A549 (cell line): ENCODE measurements at regions not wholly inside any gene's neighbourhood (a gene's known extent, or its start where the extent isn't known, plus 50 kb on each side); places are given as distances from the start of the nearest gene placed in this dataset.

Experiments used
- ATAC-seq, 2 experiments: fragments of 200-7000 bp in 1 of 2; fragments of >200 bp in 1 of 2; cut with Nextera tagmentation in 1 of 2; cut with Tn5 transposase in 1 of 2; 3 replicates each; pipeline versions ENCODE4 v1.8.0 to v1.9.1; 2018 to 2020; ENCODE audit warnings: mild to moderate bottlenecking in 1 of 2, moderate library complexity in 1 of 2
- CTCF ChIA-PET: fragments of 300-600 bp; sonication (Branson Sonifier 250); formaldehyde crosslinking; extraction: SDS; loops from one replicate; lab custom pipeline; 2021; ENCODE audit warnings: antibody characterized with exemption, inconsistent platforms; lab: Yijun Ruan, JAX
- POLR2A ChIA-PET: fragments of 350-600 bp; formaldehyde crosslinking; extraction: SDS; loops from one replicate; lab custom pipeline; 2021; ENCODE audit warnings: antibody characterized with exemption, inconsistent platforms; lab: Yijun Ruan, JAX
- DNase-seq, 2 experiments: peaks; one replicate each; pipeline versions ENCODE4 v3.0.0 to v3.0.0-alpha.2; 2011 to 2016; ENCODE audit warnings: low read depth in 1 of 2, low spot score in 1 of 2
- FAIRE-seq: peaks from 2 replicates; lab custom pipeline; 2011; peaks lifted over from hg19 to GRCh38; lab: Jason Lieb, UNC
- H3K27ac ChIP-seq, 2 experiments: fragments of >200 bp; sonication (Bioruptor Twin); formaldehyde crosslinking; 3 replicates each; pipeline ENCODE4 v1.5.1; 2016 to 2017
- H3K4me1 ChIP-seq: fragments of >200 bp; sonication (Bioruptor Twin); formaldehyde crosslinking; 3 replicates; pipeline ENCODE4 v1.6.1; 2016
- H3K4me2 ChIP-seq: fragments of >200 bp; sonication (Bioruptor Twin); formaldehyde crosslinking; 3 replicates; pipeline ENCODE4 v1.6.1; 2016
- H3K4me3 ChIP-seq: fragments of >200 bp; sonication (Bioruptor Twin); formaldehyde crosslinking; 3 replicates; pipeline ENCODE4 v1.5.1; 2016
- H3K9me3 ChIP-seq: fragments of >200 bp; sonication (Bioruptor Twin); formaldehyde crosslinking; 3 replicates; pipeline ENCODE4 v1.6.1; 2016
- CBX2 ChIP-seq: fragments of 200-600 bp; sonication (generic); IDR thresholded peaks from 2 replicates; pipeline ENCODE4 v1.6.1; 2016; ENCODE audit warnings: low read depth, mild to moderate bottlenecking, borderline replicate concordance
- CBX8 ChIP-seq: fragments of 200-600 bp; sonication (generic); IDR thresholded peaks from 2 replicates; pipeline ENCODE4 v1.6.1; 2016
- CEBPB ChIP-seq, 2 experiments: fragments of >200 bp in 1 of 2; sonication (Bioruptor Twin) in 1 of 2; formaldehyde crosslinking in 1 of 2; IDR thresholded peaks; 2 replicates each; pipeline ENCODE4 v1.6.1; 2012 to 2016
- CHD2 ChIP-seq: fragments of 150-350 bp; IDR thresholded peaks from 2 replicates; pipeline ENCODE4 v1.6.1; 2014; ENCODE audit warnings: low read length; ENCODE audit not compliant: partially characterized antibody
- CHD4 ChIP-seq: fragments of 200-600 bp; sonication (generic); IDR thresholded peaks from 2 replicates; pipeline ENCODE4 v1.6.1; 2016; ENCODE audit warnings: antibody characterized with exemption, mild to moderate bottlenecking, borderline replicate concordance
- E2F6 ChIP-seq: IDR thresholded peaks from 2 replicates; pipeline ENCODE4 v1.6.1; 2012; ENCODE audit warnings: low read depth, borderline replicate concordance
- EHF ChIP-seq: fragments of 250-450 bp; sonication (Bioruptor Pico); IDR thresholded peaks from 2 replicates; pipeline ENCODE4 v1.5.0; 2020; ENCODE audit warnings: mild to moderate bottlenecking
- ELK1 ChIP-seq: fragments of 150-350 bp; IDR thresholded peaks from 2 replicates; pipeline ENCODE4 v1.6.1; 2014; ENCODE audit warnings: low read depth, mild to moderate bottlenecking, low read length
- ESRRA ChIP-seq: fragments of 150-350 bp; IDR thresholded peaks from 2 replicates; pipeline ENCODE4 v1.6.1; 2014; ENCODE audit warnings: mild to moderate bottlenecking, low read length, borderline replicate concordance
- FOSB ChIP-seq: fragments of 250-450 bp; sonication (Bioruptor Pico); IDR thresholded peaks from 2 replicates; pipeline ENCODE4 v1.5.0; 2020; ENCODE audit warnings: mild to moderate bottlenecking, moderate library complexity
- FOXS1 ChIP-seq: fragments of 250-450 bp; sonication (Bioruptor Pico); IDR thresholded peaks from 2 replicates; pipeline ENCODE4 v1.5.0; 2020; ENCODE audit warnings: mild to moderate bottlenecking, moderate library complexity
- HDAC2 ChIP-seq: fragments of 200-600 bp; sonication (generic); IDR thresholded peaks from 2 replicates; pipeline ENCODE4 v1.6.1; 2016
- HEYL ChIP-seq: fragments of 250-450 bp; sonication (Bioruptor Pico); IDR thresholded peaks from 2 replicates; pipeline ENCODE4 v1.8.0; 2021; ENCODE audit warnings: mild to moderate bottlenecking, moderate library complexity
- HOXA7 ChIP-seq: fragments of 250-450 bp; sonication (Bioruptor Pico); IDR thresholded peaks from 2 replicates; pipeline ENCODE4 v1.5.0; 2020; ENCODE audit warnings: mild to moderate bottlenecking, moderate library complexity
- HOXB5 ChIP-seq: fragments of 250-450 bp; sonication (Bioruptor Pico); IDR thresholded peaks from 2 replicates; pipeline ENCODE4 v1.5.0; 2020; ENCODE audit warnings: mild to moderate bottlenecking, moderate library complexity
- JUN ChIP-seq, 2 experiments: fragments of >200 bp; sonication (Bioruptor Twin); formaldehyde crosslinking; IDR thresholded peaks; 2 replicates in 1 of 2; 3 replicates in 1 of 2; pipeline ENCODE4 v1.6.1; 2016 to 2017
- JUNB ChIP-seq: fragments of >200 bp; sonication (Bioruptor Twin); formaldehyde crosslinking; IDR thresholded peaks from 2 replicates; pipeline ENCODE4 v1.6.1; 2016
- MAX ChIP-seq: IDR thresholded peaks from 2 replicates; pipeline ENCODE4 v1.6.1; 2012
- MAZ ChIP-seq: fragments of 150-350 bp; IDR thresholded peaks from 2 replicates; pipeline ENCODE4 v1.6.1; 2014; ENCODE audit warnings: antibody characterized with exemption, low read depth, low read length, borderline replicate concordance
- NPAS2 ChIP-seq: fragments of 250-450 bp; sonication (Bioruptor Pico); IDR thresholded peaks from 2 replicates; pipeline ENCODE4 v1.8.0; 2022; ENCODE audit warnings: mild to moderate bottlenecking, moderate library complexity, borderline replicate concordance
- PHF8 ChIP-seq: fragments of 200-600 bp; sonication (generic); IDR thresholded peaks from 2 replicates; pipeline ENCODE4 v1.6.1; 2016; ENCODE audit warnings: low read depth, mild to moderate bottlenecking, antibody characterized with exemption, moderate library complexity, borderline replicate concordance
- POLR2AphosphoS2 ChIP-seq: conservative IDR thresholded peaks from 2 replicates; pipeline ENCODE4 v1.6.1; 2012; ENCODE audit warnings: low read length, improper control_type of control experiment, inconsistent platforms
- RAD21 ChIP-seq, 2 experiments: fragments of >200 bp in 1 of 2; sonication (Bioruptor Twin) in 1 of 2; formaldehyde crosslinking in 1 of 2; IDR thresholded peaks in 1 of 2; conservative IDR thresholded peaks in 1 of 2; 2 replicates in 1 of 2; 3 replicates in 1 of 2; pipeline ENCODE4 v1.6.1; 2012 to 2018; ENCODE audit warnings: inconsistent platforms in 1 of 2
- RARB ChIP-seq: fragments of 250-450 bp; sonication (Bioruptor Pico); IDR thresholded peaks from 2 replicates; pipeline ENCODE4 v1.8.0; 2021; ENCODE audit warnings: mild to moderate bottlenecking, moderate library complexity
- RCOR1 ChIP-seq: fragments of 150-350 bp; IDR thresholded peaks from 2 replicates; pipeline ENCODE4 v1.6.1; 2014; ENCODE audit warnings: antibody characterized with exemption, low read length, low read depth
- RNF2 ChIP-seq: fragments of 200-600 bp; sonication (generic); IDR thresholded peaks from 2 replicates; pipeline ENCODE4 v1.6.1; 2016; ENCODE audit warnings: low read depth, mild to moderate bottlenecking, antibody characterized with exemption, moderate library complexity, borderline replicate concordance
- SMC3 ChIP-seq: fragments of >200 bp; sonication (Bioruptor Twin); formaldehyde crosslinking; IDR thresholded peaks from 3 replicates; pipeline ENCODE4 v1.6.1; 2018; ENCODE audit warnings: inconsistent platforms
- TFCP2L1 ChIP-seq: fragments of 250-450 bp; sonication (Bioruptor Pico); IDR thresholded peaks from 2 replicates; pipeline ENCODE4 v1.5.0; 2021; ENCODE audit warnings: mild to moderate bottlenecking
- ZFP36 ChIP-seq: fragments of 450-650 bp; IDR thresholded peaks from 2 replicates; pipeline ENCODE4 v1.6.1; 2014; ENCODE audit warnings: borderline replicate concordance; ENCODE audit not compliant: partially characterized antibody
- ZNF302 ChIP-seq: fragments of 250-450 bp; sonication (Bioruptor Pico); IDR thresholded peaks from 2 replicates; pipeline ENCODE4 v1.9.0; 2021; ENCODE audit warnings: inconsistent platforms, mild to moderate bottlenecking, moderate library complexity
- WGBS: methylation state at CpG from one replicate; pipeline ENCODE4 v1.1.6; 2017; ENCODE audit errors: missing lambda C conversion rate; 5-methylcytosine and 5-hydroxymethylcytosine counted together

GRCh38 chr5:36763454-36763853, 113.1 kb upstream of the NIPBL start:
- ChIA-PET CTCF (interaction anchor here (0.9 kb wide), 1 partner anchor 13 kb away, joined by 3 read pairs; no protein-coding TSS in a partner anchor), POLR2A (no interaction called here)
- Histone ChIP-seq H3K4me3 (no peak overlapping the region), H3K4me1 (no peaks in the 10 kb centered on the region)
- ATAC-seq (no peak), FAIRE-seq (no peak), DNase-seq (no peak)
- WGBS: 1% methylated on average over 7 of the region's 7 CpGs
- TF ChIP-seq JUN (IDR thresholded peaks at IDR 0.05) (no peak), HDAC2 (no peak), RCOR1 (no peak), FOSB (CRISPR knock-in tag) (no peak), E2F6 (no peak), ZNF302 (CRISPR knock-in tag) (no peak)
- TF ChIP-seq, all 56 proteins: peak for 0
- H3K9me3 ChIP-seq: 0 out of 3 replicates have a peak, but pooled peaks cover 3% of the 10 kb centered on the region
- H3K27ac ChIP-seq: no peak overlapping the region
- no peak overlapping the region for H3K4me2 ChIP-seq

GRCh38 chr5:36765876-36766275, 110.7 kb upstream of the NIPBL start:
- TF ChIP-seq FOXS1 (CRISPR knock-in tag): no peak
- no peak for TF ChIP-seq HOXB5
- no peak for TF ChIP-seq MAZ
- TF ChIP-seq ZFP36: no peak
- no peak for TF ChIP-seq ESRRA
- TF ChIP-seq RARB (CRISPR knock-in tag): no peak
- TF ChIP-seq HEYL (CRISPR knock-in tag): no peak
- H3K9me3 ChIP-seq: 0 out of 3 replicates have a peak, but pooled peaks cover 3% of the 10 kb centered on the region
- ChIA-PET POLR2A (no interaction called here), CTCF (interaction anchor here (0.6 kb wide), 1 partner anchor 1046 kb away, joined by 3 read pairs; no protein-coding TSS in a partner anchor)
- H3K4me2 ChIP-seq: no peak overlapping the region
- DNase-seq: no peak
- ATAC-seq: no peak
- WGBS: 8% methylated on average over 2 of the region's 2 CpGs
- H3K4me3 ChIP-seq: no peak overlapping the region
- no peaks in the 10 kb centered on the region for H3K4me1 ChIP-seq
- H3K27ac ChIP-seq: no peak overlapping the region
- FAIRE-seq: no peak

GRCh38 chr5:36766981-36767380, 109.6 kb upstream of the NIPBL start:
- 0% methylated on average over 1 of the region's 1 CpG for WGBS
- ChIA-PET POLR2A (no interaction called here), CTCF (no interaction called here)
- ATAC-seq (no peak), DNase-seq (no peak), FAIRE-seq (no peak)
- Histone ChIP-seq H3K9me3 (0 out of 3 replicates have a peak, but pooled peaks cover 3% of the 10 kb centered on the region), H3K27ac (no peak overlapping the region), H3K4me1 (no peaks in the 10 kb centered on the region), H3K4me2 (no peak overlapping the region), H3K4me3 (no peak overlapping the region)
- TF ChIP-seq CHD2 (no peak), POLR2AphosphoS2 (no peak), MAX (no peak), RNF2 (no peak), PHF8 (no peak), MAZ (no peak), CEBPB (IDR thresholded peaks at IDR 0.05) (no peak)

- H3K27ac ChIP-seq: no peak overlapping the region
- POLR2A ChIA-PET: no interaction called here
- TF ChIP-seq RARB (CRISPR knock-in tag) (no peak), ELK1 (no peak), HOXA7 (CRISPR knock-in tag) (no peak), CHD4 (no peak), FOXS1 (CRISPR knock-in tag) (no peak), HDAC2 (no peak), SMC3 (no peak), CBX8 (no peak), JUNB (no peak), ESRRA (no peak), EHF (CRISPR knock-in tag) (no peak), PHF8 (no peak), NPAS2 (CRISPR knock-in tag) (no peak), JUN (IDR thresholded peaks at IDR 0.05) (no peak), CBX2 (no peak), RAD21 (conservative IDR thresholded peaks at IDR 0.05 in 1 of 2, IDR thresholded peaks at IDR 0.05 in 1 of 2) (no peak), TFCP2L1 (CRISPR knock-in tag) (no peak)
- TF ChIP-seq, all 56 proteins: peak for 0
- ATAC-seq (no peak), FAIRE-seq (no peak), DNase-seq (no peak)
- Histone ChIP-seq H3K4me1 (no peaks in the 10 kb centered on the region), H3K4me3 (no peak overlapping the region), H3K4me2 (no peak overlapping the region), H3K9me3 (0 out of 3 replicates have a peak, but pooled peaks cover 3% of the 10 kb centered on the region)
- 0% methylated on average over 2 of the region's 2 CpGs for WGBS
- CTCF ChIA-PET: interaction anchor here (1.9 kb wide), 1 partner anchor 24 kb away, joined by 5 read pairs; no protein-coding TSS in a partner anchor
These were observed 108.1 kb upstream of the NIPBL start for GRCh38 chr5:36768450-36768849.
